GM13977 (cell line): ENCODE measurements at regions not wholly inside any gene's neighbourhood (a gene's known extent, or its start where the extent isn't known, plus 50 kb on each side); places are given as distances from the start of the nearest gene placed in this dataset.

Experiments
- DNase-seq: peaks from one replicate; pipeline ENCODE4 v3.0.0; 2012; ENCODE audit warnings: low spot score
- CTCF ChIP-seq: IDR thresholded peaks from 2 replicates; pipeline ENCODE4 v1.5.1; 2012; ENCODE audit warnings: mild to moderate bottlenecking, control low read depth; ENCODE audit not compliant: insufficient read depth; ENCODE audit errors: extremely low read depth, missing control alignments
- in situ Hi-C: fragments of 300-500 bp; cut with MboI; formaldehyde crosslinking; loops from one replicate; pipeline ENCODE4 v1.12.0; 2022; ENCODE audit warnings: low sequenced_read_pairs, low pct_unique_long_range_greater_than_20kb, mixed read lengths, inconsistent platforms; ENCODE audit not compliant: unreplicated experiment

GRCh38 chr12:87127272-87127671 lies 871.1 kb upstream of the MGAT4C start:
- no peak for TF ChIP-seq CTCF
- no peak for DNase-seq
- in situ Hi-C loops = no loop called here

GRCh38 chr12:87121896-87122295 lies 865.7 kb upstream of the MGAT4C start:
- no peak for TF ChIP-seq CTCF
- no peak for DNase-seq
- in situ Hi-C loops = no loop called here

- TF ChIP-seq CTCF = no peak
- no peak for DNase-seq
- in situ Hi-C loops = no loop called here
Observed at GRCh38 chr12:87120440-87120839, 864.2 kb upstream of the MGAT4C start.

GRCh38 chr12:87119713-87120112 lies 863.5 kb upstream of the MGAT4C start:
- no peak for DNase-seq
- in situ Hi-C loops = no loop called here
- TF ChIP-seq CTCF = no peak

- no peak for TF ChIP-seq CTCF
- no peak for DNase-seq
- in situ Hi-C loops = no loop called here
Observed at GRCh38 chr12:87117526-87117925, 861.3 kb upstream of the MGAT4C start.

- DNase-seq = no peak
- in situ Hi-C loops = no loop called here
- no peak for TF ChIP-seq CTCF
Observed at GRCh38 chr12:87116780-87117179, 860.6 kb upstream of the MGAT4C start.

- in situ Hi-C loops = no loop called here
- no peak for DNase-seq
- TF ChIP-seq CTCF = no peak
Observed at GRCh38 chr12:87112571-87113345, 856.6 kb upstream of the MGAT4C start.
